Panc1 (cell line): ENCODE measurements at regions not wholly inside any gene's neighbourhood (a gene's known extent, or its start where the extent isn't known, plus 50 kb on each side); places are given as distances from the start of the nearest gene placed in this dataset.

ENCODE experiments used
- ATAC-seq: fragments of 200-7000 bp; cut with Tn5 transposase; 2 replicates; pipeline ENCODE4 v1.9.1; 2020; ENCODE audit warnings: mild to moderate bottlenecking, moderate library complexity
- BruUV-seq: library from RNA; stranded (reverse); fragments of 400-500 nt; replicated peaks from 2 replicates; lab custom pipeline; 2021; lab: Mats Ljungman, UMichigan
- CTCF ChIA-PET: fragments of 300-600 bp; sonication (Branson Sonifier 250); formaldehyde crosslinking; loops from one replicate; lab custom pipeline; 2022; ENCODE audit warnings: antibody characterized with exemption; lab: Charles Lee
- POLR2A ChIA-PET: fragments of 300-600 bp; sonication (Branson Sonifier 250); formaldehyde crosslinking; loops from one replicate; lab custom pipeline; 2022; ENCODE audit warnings: antibody characterized with exemption; lab: Charles Lee
- DNase-seq: peaks from one replicate; pipeline ENCODE4 v3.0.0-alpha.2; 2010; ENCODE audit warnings: low read depth, low spot score
- H3K27ac ChIP-seq: 2 replicates; pipeline ENCODE4 v1.5.1; 2011; ENCODE audit warnings: mild to moderate bottlenecking, low read length, inconsistent platforms
- H3K27me3 ChIP-seq: fragments of 200-500 bp; sonication (Bioruptor generic); 2 replicates; pipeline ENCODE4 v1.6.0; 2014; ENCODE audit warnings: low read length, inconsistent platforms; ENCODE audit not compliant: control insufficient read depth, insufficient read depth
- H3K36me3 ChIP-seq: fragments of 200-500 bp; sonication (Bioruptor generic); 2 replicates; pipeline ENCODE4 v1.5.1; 2014; ENCODE audit warnings: inconsistent platforms, mild to moderate bottlenecking, low read length, moderate library complexity; ENCODE audit not compliant: control insufficient read depth, insufficient read depth
- H3K4me1 ChIP-seq: 2 replicates; pipeline ENCODE4 v1.5.1; 2011; ENCODE audit warnings: inconsistent platforms, mild to moderate bottlenecking, low read length, moderate library complexity; ENCODE audit not compliant: control insufficient read depth, insufficient read depth
- H3K4me3 ChIP-seq, 2 experiments: 2 replicates each; pipeline ENCODE4 v1.5.1; 2011 to 2012; ENCODE audit warnings: low read depth in 2 of 2, low read length in 2 of 2, mild to moderate bottlenecking in 2 of 2, inconsistent platforms in 1 of 2, moderate library complexity in 1 of 2
- H3K9me3 ChIP-seq: fragments of 200-500 bp; sonication (Bioruptor generic); 2 replicates; pipeline ENCODE4 v1.5.1; 2014; ENCODE audit warnings: low read depth, mild to moderate bottlenecking, inconsistent platforms, low read length, moderate library complexity; ENCODE audit not compliant: control insufficient read depth, insufficient read depth
- CTCF ChIP-seq: fragments of 450-650 bp; IDR thresholded peaks from 2 replicates; pipeline ENCODE4 v1.5.1; 2017; ENCODE audit warnings: mild to moderate bottlenecking
- POLR2AphosphoS5 ChIP-seq: IDR thresholded peaks from 2 replicates; pipeline ENCODE4 v1.6.1; 2012; ENCODE audit warnings: mild to moderate bottlenecking, low read depth, low read length, moderate library complexity
- REST ChIP-seq, 2 experiments: IDR thresholded peaks; 2 replicates each; pipeline ENCODE4 v1.6.1; 2011 to 2012; ENCODE audit warnings: low read depth in 2 of 2, control low read depth in 1 of 2, low read length in 1 of 2, mild to moderate bottlenecking in 1 of 2, moderate library complexity in 1 of 2; ENCODE audit not compliant: insufficient read depth in 1 of 2
- SIN3A ChIP-seq: IDR thresholded peaks from 2 replicates; pipeline ENCODE4 v1.6.1; 2012; ENCODE audit warnings: low read depth, mild to moderate bottlenecking, low read length, moderate library complexity, borderline replicate concordance; ENCODE audit not compliant: insufficient read depth
- TCF7L2 ChIP-seq: IDR thresholded peaks from 2 replicates; pipeline ENCODE4 v1.6.1; 2011; ENCODE audit warnings: mild to moderate bottlenecking, low read depth, low read length, inconsistent platforms
- in situ Hi-C: cut with HindIII; loops from 2 replicates; pipeline ENCODE4 v1.10.0; 2016; ENCODE audit warnings: low sequenced_read_pairs, low pct_unique_long_range_greater_than_20kb
- intact Hi-C: fragments of 100-400 bp; cut with micrococcal nuclease; formaldehyde crosslinking; loops from one replicate; pipeline ENCODE4 v1.10.0; 2022; ENCODE audit not compliant: unreplicated experiment

DNA sequence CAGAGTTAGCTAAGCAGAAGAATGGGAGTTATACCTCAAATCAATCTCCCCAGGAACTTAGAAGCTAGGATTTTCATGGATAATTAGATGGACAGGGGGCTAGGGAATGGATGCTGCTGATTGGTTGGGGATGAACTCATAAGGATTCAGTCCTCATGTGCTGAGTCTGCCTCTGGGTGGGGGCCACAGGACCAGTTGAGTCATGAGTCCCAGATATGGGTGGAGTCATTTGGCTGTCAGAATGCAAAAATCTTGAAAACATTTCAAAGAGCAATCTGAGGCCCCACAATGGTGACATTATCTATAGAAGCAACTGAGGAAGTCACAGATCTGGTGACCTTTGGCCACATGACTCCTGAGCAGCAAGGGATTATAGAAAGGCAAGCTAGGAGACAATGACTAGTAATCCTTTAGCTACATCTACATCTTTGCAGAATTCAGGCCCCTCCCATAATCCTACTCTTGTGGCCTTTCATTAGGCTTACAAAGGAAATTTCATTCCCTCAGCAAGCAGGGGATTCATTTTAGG is 82.6 kb upstream of the CCL2 start:
- no peak for DNase-seq
- intact Hi-C loops, result no loop called here
- Histone ChIP-seq H3K27me3 (no peaks in the 10 kb centered on the region), H3K4me1 (no peaks in the 10 kb centered on the region), H3K4me3 (no peak overlapping the region), H3K27ac (no peak overlapping the region), H3K9me3 (no peaks in the 10 kb centered on the region), H3K36me3 (no peaks in the 10 kb centered on the region)
- ChIA-PET CTCF (interaction anchor here (2.2 kb wide), 1 partner anchor 189 kb away, joined by 23 read pairs; no protein-coding TSS in a partner anchor), POLR2A (no interaction called here)
- BruUV-seq, result no TSS peak
- in situ Hi-C loops, result no loop called here
- TF ChIP-seq REST (IDR thresholded peaks at IDR 0.05; ENCODE audit: insufficient read depth in 1 of 2, low read depth in 2 of 2, low read length in 1 of 2) (no peak), SIN3A (no peak), TCF7L2 (no peak), CTCF (no peak), POLR2AphosphoS5 (no peak)
- ATAC-seq, result no peak

DNA sequence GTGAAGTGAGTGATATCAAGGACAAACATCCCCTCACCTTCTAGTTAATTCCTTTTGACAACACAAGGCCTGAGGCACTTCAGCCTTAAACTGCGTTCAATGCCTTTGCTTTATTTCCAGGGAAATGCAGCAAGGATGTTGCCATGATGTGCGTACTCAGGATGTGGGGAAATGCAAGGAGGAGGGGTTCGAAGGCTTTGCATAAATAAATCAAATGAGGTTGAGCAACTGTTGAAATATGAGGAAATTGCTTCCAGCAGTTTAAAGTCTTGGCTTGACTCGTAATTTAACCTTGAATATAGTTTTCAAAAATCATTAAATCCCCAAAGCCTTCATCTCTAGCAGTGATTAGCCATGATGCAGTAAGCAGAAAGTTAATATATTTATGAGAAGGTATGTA is 81.8 kb upstream of the CCL2 start:
- ATAC-seq, result no peak
- no peak overlapping the region for H3K4me3 ChIP-seq
- H3K27me3 ChIP-seq, result no peaks in the 10 kb centered on the region
- intact Hi-C loops, result no loop called here
- no peak overlapping the region for H3K27ac ChIP-seq
- H3K4me1 ChIP-seq, result no peaks in the 10 kb centered on the region
- no peaks in the 10 kb centered on the region for H3K9me3 ChIP-seq
- TF ChIP-seq CTCF, result no peak
- no peak for TF ChIP-seq TCF7L2
- TF ChIP-seq POLR2AphosphoS5, result no peak
- no peak for TF ChIP-seq SIN3A
- no peak for TF ChIP-seq REST (IDR thresholded peaks at IDR 0.05; ENCODE audit: insufficient read depth in 1 of 2, low read depth in 2 of 2, low read length in 1 of 2)
- in situ Hi-C loops, result no loop called here
- BruUV-seq, result no TSS peak
- ChIA-PET CTCF (no interaction called here), POLR2A (no interaction called here)
- DNase-seq, result no peak
- no peaks in the 10 kb centered on the region for H3K36me3 ChIP-seq
